NAMALWA (cell line): ENCODE measurements at regions not wholly inside any gene's neighbourhood (a gene's known extent, or its start where the extent isn't known, plus 50 kb on each side); places are given as distances from the start of the nearest gene placed in this dataset.
A peak's percentile ranks its signal among the peaks of the same experiment; 100 is the strongest.
"Not testable (repeated sequence)": the region's sequence is repeated elsewhere in the genome, so short reads cannot be mapped to it uniquely, and the experiment has no call there.

Source experiments
- DNase-seq: peaks from one replicate; pipeline ENCODE4 v3.0.0-alpha.2; 2015; ENCODE audit warnings: low spot score

DNA sequence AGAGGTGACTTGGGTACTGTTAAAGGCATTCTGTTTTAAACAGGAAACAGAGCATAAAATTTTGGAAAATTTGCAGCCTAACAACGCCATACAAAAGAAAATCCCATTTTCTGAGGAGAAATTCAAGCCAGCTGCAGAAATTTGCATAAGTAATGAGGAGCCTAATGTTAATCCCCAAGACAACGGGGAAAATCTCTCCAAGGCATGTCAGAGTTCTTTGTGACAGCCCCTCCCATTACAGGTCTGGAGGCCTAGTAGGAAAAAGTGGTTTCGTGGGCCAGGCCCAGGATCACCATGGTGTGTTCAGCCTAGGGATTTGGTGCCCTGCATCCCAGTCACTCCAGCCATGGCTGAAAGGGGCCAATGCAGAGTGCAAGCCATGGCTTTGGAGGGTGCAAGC, 1333.1 kb upstream of the TENM4 start:
- no peak for DNase-seq

- no peak for DNase-seq
Observed at GRCh38 chr11:80771017-80771416, 1330.2 kb upstream of the TENM4 start.

DNA sequence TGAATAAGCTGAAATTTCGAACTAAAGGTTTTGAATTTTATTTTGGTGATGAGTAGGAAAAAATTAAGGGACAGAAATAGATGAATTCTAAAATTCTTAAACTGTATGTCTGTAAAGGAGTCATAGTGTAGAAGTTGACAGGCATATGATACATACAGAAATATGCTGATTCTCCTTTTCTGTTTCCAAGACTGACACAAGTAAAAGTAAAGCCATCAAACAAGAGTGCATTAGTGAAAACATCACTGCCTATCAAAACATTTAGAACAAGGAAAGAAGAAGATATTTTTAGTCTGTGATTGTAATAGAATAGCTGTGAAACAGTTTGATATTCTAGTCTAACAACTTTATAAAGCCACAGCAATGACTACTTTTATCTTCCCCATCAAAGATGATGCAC, 1318.0 kb upstream of the TENM4 start:
- DNase-seq = no peak

DNA sequence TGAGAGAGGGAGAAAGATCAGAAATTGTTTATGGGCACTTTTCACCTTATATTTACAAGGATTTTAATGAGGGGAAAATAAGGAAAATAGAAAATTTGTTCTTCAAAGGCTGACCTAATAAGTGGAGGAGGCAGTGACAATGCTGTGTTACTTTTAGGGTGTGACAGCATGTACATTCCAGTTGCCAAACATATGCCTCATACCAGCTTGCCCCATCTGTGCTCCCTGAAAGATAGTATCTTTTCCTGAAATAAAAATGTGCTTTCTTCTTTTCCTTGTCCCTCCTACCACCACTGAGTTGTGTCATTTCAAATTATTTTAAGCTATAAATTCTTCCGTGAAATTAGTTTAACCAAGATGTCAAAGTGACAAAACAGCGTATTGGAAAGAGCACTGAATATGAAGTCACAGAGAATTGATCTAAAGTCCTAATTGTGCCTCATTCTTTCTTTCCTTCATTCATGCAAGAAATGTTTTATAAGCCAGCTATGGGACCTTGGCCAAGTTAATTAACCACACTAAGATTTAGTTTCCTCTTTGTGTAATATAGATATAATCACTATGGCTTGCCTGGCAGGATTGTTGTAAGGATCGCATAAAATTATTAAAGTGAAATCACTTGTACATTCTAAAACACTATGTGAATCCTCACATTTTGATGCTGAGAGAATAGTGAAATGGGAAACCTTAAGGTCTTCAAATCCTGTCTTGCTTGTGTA, 1307.5 kb upstream of the TENM4 start:
- DNase-seq = no peak

GRCh38 chr11:80746300-80746699, 1305.5 kb upstream of the TENM4 start:
- DNase-seq = no peak

- DNase-seq = no peak
Observed at GRCh38 chr11:80745416-80745815, 1304.6 kb upstream of the TENM4 start.

DNA sequence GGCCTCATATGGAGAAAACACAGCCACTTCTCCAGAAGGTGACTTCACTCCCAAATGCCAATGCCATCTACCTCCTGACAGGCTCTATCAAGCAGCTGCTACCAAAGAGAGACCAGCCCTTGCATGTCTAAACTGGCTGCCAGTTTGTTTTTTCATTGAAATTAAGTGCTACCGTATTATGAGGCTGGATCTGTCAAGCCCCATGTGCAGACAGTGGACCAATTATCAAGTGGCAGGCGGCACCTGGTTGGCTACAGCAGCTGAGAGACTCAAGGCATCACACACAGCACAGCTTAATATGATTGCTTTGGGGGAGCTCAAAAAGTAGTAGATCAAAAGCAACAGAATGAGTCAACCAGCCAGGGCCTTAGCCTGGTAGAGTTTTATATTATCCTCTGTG, 1293.0 kb upstream of the TENM4 start:
- DNase-seq = no peak

DNA sequence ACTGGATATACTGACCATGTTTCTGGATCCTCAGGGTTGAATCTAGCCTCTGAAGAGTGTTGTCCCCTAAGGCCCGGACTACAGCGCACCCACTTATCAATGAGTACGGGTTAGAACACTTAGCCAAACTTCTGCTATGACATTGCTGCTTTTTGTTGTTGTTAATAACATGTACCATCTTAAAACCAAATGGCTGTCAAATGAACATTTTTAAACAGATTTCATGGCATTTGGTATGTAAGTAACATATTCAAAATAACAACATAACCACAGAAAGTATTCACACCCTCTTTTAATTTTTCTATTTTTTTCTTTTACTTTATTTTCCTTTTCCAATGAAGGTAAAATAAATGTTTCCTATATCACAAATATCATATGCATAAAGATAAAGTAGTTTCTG, 1292.5 kb upstream of the TENM4 start:
- DNase-seq = no peak

GRCh38 chr11:80727315-80727714, 1286.5 kb upstream of the TENM4 start:
- DNase-seq = peak; percentile 31

DNA sequence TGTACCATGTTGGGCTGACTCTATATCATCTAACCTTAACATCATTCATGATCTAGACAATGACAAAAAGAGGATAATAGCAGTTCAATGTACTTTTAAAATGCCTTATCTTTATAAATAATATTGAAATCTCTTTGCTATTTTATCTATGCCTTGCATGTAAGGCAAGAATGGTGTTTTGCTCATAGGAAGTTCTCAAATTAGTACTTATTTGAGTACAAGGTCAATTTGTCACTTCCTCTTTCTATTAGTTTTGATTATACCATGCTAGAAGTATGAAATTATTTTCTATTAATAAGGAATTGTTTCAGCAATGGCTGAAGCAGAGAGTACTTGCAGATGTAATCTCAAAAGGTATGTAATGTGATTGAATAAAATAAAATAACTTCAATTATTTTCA, 1285.4 kb upstream of the TENM4 start:
- DNase-seq = no peak

DNA sequence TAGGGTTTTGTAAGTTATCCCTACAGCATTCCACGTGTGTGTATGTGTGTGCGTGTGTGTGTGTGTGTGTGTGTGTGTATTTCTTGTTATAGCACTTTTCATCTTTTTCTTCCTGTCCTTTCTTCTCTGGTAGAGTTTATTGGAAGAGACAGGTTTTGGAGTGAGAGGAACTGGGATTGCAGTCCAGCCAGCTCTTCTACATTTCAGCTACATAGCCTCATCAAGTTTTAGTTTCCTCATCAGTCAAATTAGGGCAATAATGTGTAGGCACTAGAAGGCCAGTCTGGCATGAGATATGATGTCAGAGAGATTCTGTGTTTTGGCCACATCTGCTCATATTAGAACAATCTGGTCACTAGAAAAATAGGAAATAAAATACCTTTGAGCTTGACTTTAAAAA, 1283.5 kb upstream of the TENM4 start:
- no peak for DNase-seq

- no peak for DNase-seq
Observed at GRCh38 chr11:80722629-80723028, 1281.8 kb upstream of the TENM4 start.

- no peak for DNase-seq
Observed at GRCh38 chr11:80720295-80720694, 1279.5 kb upstream of the TENM4 start.

- DNase-seq = no peak
Observed at GRCh38 chr11:80719292-80719646, 1278.4 kb upstream of the TENM4 start.

DNA sequence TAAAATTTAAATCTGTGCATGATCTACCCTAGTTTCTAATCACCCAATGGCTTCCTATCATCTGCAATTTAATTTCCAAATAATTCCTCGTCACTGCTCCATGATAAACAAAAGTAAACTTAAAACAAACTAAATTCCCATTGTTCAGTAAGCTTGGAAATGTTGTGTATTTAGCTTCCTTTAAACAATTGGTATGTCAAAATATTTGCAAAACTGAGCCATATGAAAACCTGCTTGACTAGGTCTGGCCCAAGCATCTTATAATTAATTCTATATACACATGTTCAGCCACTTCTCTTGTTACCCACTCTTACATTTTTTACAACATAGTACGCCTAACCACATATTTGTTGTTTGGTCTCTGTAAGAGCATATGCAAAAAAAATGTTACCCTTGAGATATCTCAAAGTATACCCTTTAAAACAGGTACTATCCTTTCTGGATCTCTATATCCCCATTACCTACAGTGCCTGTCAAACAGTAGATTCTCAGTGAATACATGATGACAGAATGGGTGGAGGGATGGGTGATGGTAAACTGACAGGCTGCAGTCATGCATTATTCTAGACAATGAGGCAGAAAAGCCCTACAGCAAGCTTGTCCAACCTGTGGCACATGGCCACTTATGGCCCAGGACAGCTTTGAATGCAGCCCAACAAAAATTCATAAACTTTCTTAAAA, 1277.9 kb upstream of the TENM4 start:
- DNase-seq = no peak

DNA sequence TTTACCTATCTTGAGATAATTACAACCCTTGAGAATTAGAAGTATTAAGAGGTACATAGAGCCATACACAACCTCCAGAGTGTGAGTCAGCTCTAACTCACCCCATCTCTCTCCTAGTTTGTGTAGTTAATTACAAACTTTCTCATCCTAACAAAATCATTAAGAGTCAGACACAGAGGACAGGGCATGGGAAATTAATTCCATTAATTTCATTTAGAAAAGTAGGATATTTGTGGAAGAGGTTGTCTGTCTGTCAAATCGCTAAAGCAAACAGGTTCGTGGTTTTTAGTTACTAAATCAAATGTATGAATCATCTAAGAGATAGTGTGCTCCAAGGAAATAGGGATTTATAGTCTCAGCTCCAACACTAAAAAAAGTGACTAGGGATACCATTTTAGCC, 1261.4 kb upstream of the TENM4 start:
- no peak for DNase-seq

DNA sequence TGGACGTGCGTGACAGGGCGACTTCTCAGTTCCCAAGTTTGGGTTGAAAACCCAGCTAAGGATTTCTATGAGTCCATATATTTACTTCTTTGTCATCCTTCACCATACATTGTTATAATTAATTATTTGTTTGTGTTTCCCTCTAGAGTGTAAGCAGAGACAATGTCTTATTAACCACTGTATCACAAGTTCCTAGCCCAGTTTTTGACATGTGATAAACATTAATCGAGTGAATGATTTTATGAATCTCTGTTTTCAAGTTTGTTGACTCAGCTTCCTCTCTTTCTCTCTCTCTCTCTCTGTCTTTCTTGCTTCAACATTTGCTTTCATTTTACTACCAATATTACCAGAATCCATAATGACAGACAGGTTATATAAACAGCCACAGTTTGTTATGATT, 1259.6 kb upstream of the TENM4 start:
- DNase-seq = no peak

GRCh38 chr11:80699406-80700177, 1258.8 kb upstream of the TENM4 start:
- DNase-seq = not testable (repeated sequence)

DNA sequence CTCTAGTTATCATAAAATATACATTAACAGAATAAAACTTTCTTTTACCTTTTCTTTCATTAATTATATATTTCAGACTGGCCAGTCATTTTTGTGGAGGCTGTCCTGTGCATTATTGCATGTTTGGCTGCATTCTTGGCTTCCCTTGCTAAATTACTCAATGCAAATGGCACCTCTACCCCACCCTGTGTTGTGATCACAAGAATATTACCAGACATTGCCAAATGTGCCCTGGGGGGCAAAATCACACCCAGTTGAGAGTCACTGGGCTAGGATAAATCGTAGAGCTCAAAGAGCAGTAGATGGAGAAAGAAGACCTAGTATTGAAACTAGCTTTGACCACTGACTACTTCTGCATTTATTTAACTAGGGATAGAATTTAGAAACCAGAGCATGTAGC, 1257.8 kb upstream of the TENM4 start:
- no peak for DNase-seq

GRCh38 chr11:80694385-80694784, 1253.6 kb upstream of the TENM4 start:
- no peak for DNase-seq

- no peak for DNase-seq
Observed at GRCh38 chr11:80687941-80688340, 1247.1 kb upstream of the TENM4 start.

DNA sequence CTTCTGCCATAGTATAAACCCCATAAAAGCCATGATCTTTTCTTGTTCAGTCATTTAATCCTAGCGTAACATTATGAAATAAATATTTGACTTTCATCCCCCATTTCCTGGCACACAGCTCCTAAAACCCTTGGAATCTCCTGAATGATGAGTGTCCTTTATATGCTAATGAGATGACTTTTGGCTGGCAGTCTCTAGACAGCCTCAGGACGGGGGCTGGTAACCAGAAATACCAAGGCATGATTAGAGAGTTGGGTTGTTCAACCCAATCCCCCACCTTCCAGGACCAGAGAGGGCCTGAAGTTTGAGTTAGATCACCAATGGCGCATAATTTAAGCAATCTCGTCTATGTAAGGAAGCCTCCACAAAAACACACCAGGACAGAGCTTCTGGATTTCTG, 1246.1 kb upstream of the TENM4 start:
- no peak for DNase-seq

- no peak for DNase-seq
Observed at GRCh38 chr11:80673566-80673965, 1232.7 kb upstream of the TENM4 start.
